CD4-positive, alpha-beta T cell treated with Interleukin-4 for 1 hour (primary cell): ENCODE measurements at regions not wholly inside any gene's neighbourhood (a gene's known extent, or its start where the extent isn't known, plus 50 kb on each side); places are given as distances from the start of the nearest gene placed in this dataset.

Experiments
- DNase-seq, 2 donors: peaks; one replicate each; pipeline ENCODE4 v3.0.0-alpha.2; 2020 to 2022

DNA sequence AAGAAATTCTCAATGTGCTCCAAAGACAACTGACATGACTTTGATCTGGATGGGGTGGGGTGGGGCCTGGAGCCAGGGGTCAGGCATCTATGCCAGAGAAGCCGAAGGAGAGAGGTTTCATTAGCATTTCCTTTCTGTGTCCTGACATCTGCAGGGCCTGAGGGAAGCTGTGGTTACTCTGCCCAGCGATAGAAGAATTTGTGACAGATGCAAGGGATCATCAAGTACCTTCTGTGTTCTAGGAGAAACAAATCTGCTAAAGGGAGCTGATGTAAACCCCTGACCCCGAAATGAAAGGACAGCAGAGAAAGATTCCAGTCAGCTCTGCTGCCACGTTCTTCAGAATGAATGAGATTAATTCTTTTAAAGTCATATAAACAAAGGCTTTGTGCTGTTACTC lies 335.7 kb downstream of the PRELID2 start:
- no peak for DNase-seq

DNA sequence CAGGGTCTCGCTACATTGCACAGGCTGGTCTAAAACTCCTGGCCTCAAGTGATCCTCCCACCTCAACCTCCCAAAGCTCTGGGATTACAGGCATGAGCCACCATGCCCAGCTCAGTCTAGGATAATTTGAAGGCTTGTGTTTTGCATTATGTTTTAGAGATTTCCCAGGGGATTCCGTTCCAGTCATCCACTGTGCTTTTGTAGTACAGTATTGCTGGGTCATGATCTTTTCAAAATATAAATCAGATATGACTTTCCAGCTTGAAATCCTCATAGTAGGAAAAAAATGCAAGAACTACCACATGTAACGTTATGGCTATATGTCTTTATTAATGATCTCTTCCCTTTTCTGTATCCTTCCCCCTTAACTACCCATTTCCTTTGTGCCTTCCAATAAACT lies 338.1 kb downstream of the PRELID2 start:
- DNase-seq = no peak

DNA sequence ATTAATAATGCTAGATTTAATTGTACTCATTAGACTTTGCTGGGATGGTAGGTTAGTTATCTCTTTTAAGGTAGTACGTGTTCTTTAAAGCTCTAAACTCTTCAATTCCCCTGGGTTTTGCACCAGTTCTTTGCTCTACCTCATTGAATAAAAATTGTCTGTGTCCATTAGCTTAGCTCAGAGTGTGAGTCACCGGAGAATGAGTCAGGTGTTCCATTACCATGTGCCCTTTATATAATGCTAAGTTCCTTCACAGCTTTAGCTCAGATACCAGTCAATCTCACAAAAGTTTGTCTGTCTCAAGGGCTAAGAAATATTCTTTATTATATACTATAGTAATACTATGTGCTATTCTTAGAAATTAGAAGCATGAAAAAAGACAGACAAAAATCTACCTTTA lies 339.4 kb downstream of the PRELID2 start:
- DNase-seq = no peak

DNA sequence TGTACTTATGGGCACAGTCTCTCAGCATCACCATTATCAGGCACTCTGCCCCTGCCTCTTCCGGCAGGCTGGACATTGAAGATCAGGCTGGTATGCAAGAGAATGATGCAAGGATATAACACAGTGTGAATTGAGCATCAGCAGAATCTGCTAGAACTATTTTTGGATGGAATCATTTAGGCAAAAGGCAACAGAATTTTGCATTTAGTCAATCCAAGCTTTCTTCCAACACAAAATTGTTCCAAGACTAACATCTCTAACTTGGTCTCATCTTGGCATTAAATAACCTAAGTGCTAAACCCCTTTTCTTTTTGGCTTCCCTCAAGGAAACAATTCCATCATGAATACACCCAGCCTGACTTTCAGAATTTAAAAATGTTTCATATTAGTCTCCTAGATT lies 339.9 kb downstream of the PRELID2 start:
- no peak for DNase-seq

DNA sequence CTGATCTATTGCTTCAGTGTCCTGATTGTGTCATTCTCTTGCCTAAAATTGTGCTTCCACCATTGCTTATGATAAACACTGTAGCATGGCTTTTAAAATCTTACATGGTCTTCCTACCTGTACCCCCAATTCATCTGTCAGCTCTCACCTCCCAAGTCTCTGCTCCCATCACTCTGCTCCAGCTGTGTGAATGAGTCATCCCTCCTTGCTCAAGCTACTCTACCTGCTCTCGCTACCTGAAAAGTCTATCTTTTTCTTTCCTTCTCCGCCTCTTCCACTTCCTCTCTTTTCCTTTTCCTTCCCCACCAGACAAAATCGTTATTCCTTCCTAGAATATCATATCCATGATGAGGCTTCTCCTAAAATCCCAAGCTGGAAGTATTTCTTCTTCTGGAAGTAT lies 341.7 kb downstream of the PRELID2 start:
- DNase-seq = no peak

DNA sequence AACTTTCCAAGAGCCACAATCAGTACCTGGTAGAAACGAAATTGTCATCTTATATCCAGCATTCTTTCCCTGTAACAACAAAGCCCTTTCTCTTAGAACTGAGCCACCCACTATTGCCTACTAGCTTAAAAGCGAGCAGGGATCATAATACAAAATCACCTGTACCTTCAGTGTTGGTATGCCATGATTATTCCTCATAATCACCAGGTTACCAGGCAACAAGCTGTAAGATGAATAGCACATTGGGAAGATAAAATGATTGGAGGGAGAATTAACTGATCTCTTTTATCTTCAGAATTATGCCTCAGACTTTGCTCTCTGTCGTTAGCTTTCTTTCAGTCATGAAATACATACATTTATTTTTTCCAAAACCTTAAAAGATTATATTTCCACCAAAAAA lies 345.6 kb downstream of the PRELID2 start:
- no peak for DNase-seq

DNA sequence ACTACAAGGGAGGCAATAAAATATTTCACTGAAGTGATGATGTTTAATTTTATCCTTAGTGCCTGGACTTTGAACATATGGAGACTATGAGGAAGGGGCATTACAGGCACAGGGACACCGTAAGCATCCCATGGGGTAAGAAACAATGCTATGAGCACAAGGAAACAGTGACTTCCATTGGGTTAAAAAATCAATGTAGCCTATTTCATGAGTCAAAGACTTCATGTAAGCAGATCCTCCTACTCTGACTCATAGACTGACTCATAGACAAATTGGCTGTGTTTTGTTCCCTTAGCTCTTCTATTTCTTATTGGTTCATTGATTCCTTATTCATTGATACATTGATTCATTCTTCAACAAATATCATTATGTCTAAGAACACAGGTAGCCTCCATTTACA lies 351.0 kb downstream of the PRELID2 start:
- no peak for DNase-seq

DNA sequence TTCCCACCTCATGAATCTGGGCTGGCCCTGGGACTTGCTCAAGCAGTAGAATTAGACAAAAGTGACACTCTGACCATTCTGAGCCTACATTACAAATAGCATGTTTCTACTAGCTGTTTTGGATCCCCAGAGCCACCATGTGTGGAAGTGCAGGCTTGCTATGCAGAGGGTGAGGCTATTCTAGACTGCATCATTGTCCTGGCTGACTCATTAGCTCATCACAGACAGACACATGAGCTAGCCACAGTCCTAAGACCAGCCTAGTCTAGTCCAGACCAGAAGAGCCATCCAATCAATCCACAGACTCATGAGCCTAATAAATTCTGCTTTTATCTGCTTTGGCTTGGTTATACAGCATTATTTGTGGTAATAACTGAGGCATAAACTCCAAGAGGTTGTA lies 351.9 kb downstream of the PRELID2 start:
- no peak for DNase-seq

DNA sequence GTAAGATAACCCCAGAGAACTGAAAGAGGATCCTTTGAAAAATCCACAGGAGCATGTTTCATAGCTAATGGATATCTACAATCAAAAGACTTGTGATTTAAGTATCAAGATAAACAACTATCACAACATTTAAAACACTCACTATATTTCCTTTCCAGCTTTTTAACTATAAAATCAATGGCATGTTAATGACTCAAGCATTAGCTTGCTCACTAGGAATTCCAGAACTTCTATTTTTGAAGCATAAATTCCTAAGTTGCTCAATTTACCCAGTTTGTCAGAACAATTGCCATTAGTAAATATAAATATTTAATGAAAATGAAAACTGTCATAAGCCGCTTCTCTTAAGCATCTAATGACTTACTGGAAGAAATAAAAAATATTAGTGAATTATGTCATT lies 355.3 kb downstream of the PRELID2 start:
- no peak for DNase-seq

DNA sequence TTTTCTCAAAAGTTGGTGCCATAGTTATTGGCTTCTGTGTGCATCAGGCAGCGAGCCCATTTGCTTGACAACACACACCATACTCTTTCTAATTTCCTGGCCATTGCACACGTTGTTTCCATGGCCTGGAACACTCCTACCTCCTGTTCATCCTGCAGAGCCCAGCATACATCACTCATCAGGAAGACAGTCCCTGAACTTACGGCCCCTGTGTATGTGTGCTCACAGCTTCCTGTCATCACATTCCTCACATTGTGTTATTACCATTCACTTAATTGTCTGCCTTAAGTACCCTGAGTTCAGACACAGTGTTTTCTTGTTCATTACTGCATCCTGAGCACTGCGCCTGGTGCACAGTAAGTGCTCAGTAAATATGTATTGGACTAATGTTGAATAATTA lies 355.9 kb downstream of the PRELID2 start:
- no peak for DNase-seq

DNA sequence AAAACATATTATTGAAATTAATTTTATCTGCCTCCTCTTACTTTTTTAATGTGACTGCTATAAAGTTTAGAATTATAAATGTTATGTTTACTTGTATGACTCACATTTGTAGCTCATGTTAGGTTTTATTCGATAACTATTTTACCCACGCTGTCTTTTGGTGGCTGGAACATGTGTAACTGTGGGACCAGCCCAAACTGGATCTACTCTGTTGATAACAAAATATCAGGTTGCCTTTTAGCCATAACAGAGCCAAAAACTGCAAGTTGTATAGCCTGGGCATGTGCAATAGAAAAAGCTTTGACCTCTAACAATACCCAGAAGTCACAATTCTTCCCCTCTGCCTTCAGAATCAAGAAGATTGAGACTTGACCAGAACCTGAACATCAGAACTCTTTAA lies 356.5 kb downstream of the PRELID2 start:
- no peak for DNase-seq

DNA sequence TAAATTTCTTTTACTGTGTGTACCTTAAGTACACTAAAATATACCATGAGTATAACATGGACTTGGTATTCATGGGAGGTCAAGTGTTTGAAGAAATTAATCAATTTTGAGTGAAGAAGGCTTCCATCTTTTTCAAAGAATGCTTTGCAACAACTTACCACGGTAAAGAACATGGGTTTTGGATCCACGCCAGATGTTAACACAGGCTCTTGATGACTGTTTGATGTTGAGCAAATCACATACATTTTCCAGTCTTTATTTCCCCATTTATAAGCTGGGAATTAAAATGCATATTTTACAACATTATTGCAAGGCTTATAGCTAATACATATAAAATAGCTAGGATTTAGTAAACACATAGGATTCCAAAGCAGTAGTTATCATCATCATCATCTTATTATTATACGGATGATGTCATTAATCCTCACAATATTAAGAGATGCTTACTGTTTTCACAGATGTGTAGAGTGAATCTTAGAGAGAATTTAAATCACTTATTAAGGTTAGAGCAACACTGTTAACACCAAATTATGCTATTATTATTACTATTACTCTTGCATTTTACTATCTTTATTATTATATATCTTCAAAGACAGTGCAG lies 362.0 kb downstream of the PRELID2 start:
- no peak for DNase-seq

DNA sequence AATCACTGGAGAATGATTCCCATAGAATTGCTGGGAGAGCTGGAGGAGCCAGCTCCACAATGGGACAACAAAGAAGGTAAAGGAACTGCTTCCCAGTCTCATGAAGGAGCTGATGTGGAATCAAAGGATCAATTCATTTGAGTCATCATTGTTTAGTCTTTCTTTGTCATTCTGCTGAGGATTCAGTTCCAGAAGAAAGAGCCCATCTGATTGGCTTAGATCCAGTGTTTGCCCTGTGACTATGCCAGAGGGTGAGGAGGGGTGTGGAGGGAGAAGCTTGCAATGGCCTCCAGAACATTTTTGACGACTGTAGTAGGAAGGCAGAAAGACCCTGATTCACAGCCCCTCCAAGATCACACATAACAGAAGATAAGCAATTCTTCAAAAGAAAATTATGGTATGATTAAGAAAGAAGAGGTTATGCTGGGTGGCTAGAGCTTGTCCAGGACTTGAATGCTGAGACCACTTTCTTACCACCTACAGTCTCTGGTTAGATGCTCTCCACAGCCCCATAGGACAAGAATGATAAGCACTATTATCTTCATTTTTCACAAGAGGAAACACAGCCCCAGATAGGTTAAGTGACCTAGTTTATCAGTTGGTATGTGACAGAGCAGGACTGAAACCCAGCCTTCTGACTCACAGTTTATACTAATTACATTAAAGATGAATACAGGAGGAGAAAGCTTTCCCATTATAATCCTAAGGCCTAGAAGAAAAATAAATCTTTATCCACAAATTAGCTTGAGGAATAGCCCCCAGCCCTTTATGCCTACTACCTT lies 363.1 kb downstream of the PRELID2 start:
- no peak for DNase-seq

DNA sequence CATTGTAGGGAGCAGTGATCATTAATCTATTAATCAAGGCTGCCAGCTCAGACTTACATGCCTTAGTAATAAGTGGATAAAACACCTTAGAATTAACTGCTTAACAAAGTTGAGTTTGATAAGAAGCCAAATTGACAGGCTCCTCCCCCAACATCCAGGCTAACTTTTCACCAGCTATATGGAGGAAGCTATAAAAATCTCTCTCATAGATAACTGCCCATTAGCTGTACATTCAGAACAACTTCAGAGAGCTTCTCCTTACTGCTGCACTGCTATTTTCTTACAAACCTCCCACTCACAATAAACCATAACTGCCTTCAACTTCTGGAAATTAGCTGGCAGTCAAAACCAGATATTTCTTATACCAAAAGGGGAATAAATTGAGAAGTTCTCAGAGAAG lies 364.1 kb downstream of the PRELID2 start:
- no peak for DNase-seq

DNA sequence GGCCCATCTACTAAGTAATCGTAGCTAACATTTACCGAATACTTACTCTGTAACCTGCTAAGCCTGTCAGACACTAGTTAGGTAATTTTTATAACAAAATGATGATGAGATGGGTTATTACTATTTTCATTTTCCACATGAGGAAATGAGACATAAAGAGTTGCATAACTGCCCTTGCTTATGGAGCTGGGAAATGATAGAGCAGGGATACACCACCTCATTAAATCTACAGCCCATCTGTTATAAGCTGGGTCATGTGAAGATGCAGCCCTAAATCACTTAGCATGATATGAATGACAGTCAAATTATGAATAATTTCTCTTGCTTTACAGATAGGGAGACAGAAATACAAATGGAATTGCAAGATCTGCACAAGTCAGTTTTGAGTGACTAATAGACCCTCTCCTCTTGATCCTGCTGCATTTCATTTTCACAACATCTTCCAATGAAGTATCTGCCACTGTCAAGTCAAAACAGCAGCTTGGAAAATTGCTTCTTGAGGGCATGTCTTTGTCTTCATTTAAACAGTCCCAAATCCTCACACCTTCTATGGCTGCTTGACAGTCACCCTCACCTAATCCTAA lies 364.7 kb downstream of the PRELID2 start:
- no peak for DNase-seq

DNA sequence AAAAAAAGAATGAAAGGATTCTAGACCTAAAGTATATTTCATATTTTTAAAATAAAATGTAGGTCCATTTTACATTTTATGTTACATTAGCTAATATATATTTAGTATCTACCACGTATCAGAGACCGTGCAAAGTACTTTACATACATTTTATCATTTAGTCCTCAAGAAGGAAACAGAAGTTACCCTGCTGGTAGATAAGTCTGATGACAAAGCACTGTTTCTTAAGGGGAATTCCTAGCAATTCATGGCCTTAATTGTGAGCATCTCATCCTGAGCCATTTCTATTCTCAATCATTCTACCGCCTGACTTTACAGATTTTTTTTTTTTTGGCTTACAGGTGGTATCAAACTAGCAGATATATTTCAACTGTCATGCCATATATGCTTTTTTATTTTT lies 367.7 kb downstream of the PRELID2 start:
- no peak for DNase-seq

DNA sequence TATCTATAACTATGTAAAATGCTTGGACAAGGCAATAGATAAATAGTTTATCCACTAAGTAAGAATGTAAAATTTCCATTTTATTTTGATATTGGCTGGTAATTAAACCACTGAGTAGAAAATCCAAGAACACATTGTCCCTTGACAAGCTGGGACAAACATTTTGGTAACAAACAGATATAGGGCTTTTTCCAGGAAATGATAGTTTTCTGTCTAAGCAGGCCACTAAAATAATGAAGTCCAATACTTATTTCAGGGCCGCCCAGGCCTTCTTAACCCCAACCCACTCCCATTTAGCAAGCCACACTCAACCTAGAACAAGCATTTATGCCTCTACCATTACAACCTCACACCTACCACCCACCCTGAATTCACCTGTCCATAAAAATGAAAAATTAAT lies 368.6 kb downstream of the PRELID2 start:
- DNase-seq = no peak

DNA sequence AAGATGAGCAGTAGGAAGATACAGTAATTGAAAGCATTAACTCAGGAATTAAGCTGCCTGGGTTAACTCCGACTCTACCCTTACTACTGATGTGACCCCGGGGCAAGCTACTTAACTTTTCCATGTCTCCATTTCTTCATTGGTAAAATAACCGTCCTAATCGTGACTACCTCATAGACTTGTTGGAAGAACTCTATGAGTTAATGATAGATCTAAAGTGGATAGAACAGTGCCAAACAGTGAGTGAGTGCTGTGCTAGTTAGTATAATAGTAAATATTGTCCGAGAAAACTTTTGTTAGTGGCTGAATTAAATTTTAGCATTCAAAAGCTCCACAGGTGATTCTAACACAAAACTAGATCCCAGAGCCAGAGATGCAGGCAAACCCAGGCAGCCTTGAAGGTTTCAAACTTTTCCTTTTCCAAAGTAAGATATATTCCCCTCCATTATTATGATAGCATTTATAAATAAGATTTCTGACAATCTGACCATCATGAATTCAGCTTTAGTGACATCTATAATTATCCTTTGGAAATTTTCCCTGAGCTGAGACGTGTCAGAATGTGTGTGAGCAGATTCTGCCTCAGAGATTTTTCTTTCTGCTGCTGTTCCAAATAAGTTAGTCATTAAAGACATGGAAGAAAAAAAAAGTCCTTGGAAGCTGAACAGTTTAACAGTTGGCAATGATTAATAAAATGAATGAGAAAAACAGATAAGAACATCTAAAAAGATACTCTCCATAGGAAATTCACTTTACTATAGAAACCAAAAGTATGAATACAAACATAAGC lies 369.5 kb downstream of the PRELID2 start:
- DNase-seq = no peak

DNA sequence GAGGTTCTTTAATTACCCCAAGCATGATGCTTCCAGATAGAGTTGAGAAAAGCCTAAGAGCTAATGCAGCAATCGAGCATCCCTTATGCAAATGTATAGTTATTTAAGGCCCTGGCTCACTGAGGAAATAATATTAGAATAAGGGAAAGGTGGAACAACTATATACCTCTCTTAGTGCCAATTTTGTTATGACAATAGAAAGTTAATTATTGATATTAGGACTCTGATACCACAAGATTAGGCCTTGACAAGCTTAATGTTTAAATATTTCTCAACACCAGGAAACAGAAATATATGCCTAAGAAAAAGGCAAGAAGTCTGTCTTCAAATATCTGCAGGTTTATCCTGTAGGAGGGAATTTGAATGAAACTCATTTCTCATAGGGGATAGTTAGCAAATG lies 371.0 kb downstream of the PRELID2 start:
- no peak for DNase-seq

DNA sequence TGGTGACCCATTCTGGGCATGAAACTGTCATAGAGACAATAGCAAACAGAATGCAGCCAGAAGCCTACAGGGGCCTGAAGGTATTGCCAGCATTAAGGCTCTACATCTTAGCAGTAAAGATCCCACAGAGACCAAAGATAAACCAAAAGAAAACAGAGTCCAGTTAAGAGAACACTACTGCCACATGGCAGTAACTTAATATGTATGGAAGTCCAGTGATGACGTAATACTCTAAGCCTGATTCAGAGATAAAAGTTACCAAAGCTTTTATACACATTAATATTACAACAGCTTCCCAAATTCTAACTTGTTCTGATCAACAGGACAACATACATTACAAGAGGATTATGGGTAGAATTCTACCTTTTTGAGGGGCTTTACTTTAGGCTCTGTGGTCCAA lies 371.5 kb downstream of the PRELID2 start:
- DNase-seq = no peak

DNA sequence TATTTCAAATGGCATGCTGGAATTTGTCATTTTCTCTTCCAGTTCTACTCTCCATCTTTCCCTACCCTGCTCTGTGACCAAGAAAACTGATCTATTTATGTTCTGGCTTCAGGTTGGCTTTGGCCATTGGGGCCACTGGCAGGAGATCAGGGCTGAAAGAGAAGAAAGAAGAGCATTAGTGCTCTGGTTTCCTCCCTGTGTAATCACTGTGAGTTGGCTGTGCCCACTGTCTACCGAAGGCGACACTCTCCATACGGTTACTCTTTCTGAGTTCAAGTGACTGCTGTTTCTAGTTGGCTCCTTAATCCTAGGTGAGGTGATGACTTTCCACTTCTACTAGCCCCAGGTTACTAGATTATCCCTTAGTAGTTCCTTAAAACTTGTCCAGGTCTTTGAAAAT lies 372.6 kb downstream of the PRELID2 start:
- DNase-seq = no peak

DNA sequence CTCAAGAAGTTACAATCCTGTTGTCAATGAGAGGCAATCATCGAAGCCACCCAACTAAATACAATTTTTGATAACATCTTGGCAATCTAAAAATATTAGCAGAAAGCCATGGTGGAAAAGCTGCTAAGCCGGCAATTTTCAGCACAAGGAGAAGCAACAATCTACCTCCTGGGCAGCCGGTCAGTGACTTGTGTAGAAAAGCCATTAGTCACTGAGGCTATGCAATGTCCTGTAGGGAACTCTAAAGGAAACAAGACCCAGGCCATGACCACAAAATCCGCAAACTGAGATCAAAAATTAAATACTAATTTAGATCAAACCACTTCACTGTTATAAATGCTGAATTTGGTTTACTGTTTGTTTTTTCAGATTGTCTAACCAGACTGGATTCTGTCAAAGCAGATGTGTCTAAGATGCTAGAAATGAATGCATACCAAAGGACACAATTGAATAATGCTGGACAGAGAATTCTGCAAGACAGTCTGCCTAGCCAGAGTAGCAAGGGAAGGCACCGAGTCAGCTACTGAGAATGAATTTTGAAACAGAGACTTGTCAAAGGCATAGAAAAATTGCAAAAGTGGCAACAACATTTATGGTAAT lies 384.8 kb downstream of the PRELID2 start:
- no peak for DNase-seq

DNA sequence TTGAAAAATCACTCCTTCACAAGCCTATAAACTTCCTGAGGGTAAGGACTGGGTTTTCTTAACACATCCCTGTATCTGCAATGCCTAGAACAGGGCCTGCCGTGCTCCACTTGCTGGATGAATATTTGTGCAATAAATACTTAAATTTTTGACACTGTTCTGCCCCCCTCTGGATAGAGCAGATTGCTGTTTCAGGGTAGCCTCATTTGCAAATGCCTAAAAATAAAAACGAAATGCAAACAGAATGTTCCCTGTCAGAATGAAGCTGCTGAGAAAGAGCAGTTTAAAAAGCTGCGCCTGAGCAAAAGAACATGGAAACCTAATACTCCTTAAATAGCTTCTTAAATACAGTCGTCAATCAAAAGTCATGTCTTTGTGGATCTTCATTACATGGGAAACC lies 385.3 kb downstream of the PRELID2 start:
- DNase-seq = no peak
